SU-DHL-6 (cell line): ENCODE measurements at regions not wholly inside any gene's neighbourhood (a gene's known extent, or its start where the extent isn't known, plus 50 kb on each side); places are given as distances from the start of the nearest gene placed in this dataset.

ENCODE experiments used
- H2AFZ ChIP-seq: fragments of 200-600 bp; sonication (generic); 2 replicates; pipeline ENCODE4 v1.6.1; 2014; ENCODE audit warnings: low read depth, mild to moderate bottlenecking, moderate library complexity, mixed read lengths, antibody characterized with exemption, low read length; ENCODE audit not compliant: severe bottlenecking
- H3F3A ChIP-seq: fragments of 200-600 bp; shearing (Covaris generic); 2 replicates; pipeline ENCODE4 v1.6.0; 2016; ENCODE audit warnings: antibody characterized with exemption, mild to moderate bottlenecking; ENCODE audit not compliant: insufficient read depth
- H3K27ac ChIP-seq: fragments of 200-600 bp; sonication (generic); 2 replicates; pipeline ENCODE4 v1.5.1; 2016; ENCODE audit warnings: low read depth, mild to moderate bottlenecking, low read length, moderate library complexity, mixed read lengths
- H3K27me3 ChIP-seq: fragments of 200-600 bp; sonication (generic), shearing (Covaris generic); 2 replicates; pipeline ENCODE4 v1.6.0; 2014; ENCODE audit warnings: mild to moderate bottlenecking, low read length
- H3K36me3 ChIP-seq: fragments of 200-600 bp; sonication (generic); 2 replicates; pipeline ENCODE4 v1.6.1; 2014; ENCODE audit warnings: mild to moderate bottlenecking, low read length, mixed read lengths
- H3K4me2 ChIP-seq: fragments of 300-600, 200-600 bp; shearing (Covaris generic), sonication (generic); 2 replicates; pipeline ENCODE4 v1.6.0; 2014; ENCODE audit warnings: low read length, low read depth, mild to moderate bottlenecking; ENCODE audit not compliant: poor library complexity, severe bottlenecking
- H3K4me3 ChIP-seq: fragments of 200-600 bp; sonication (generic); 2 replicates; pipeline ENCODE4 v1.5.1; 2014; ENCODE audit warnings: antibody characterized with exemption, low read length, mild to moderate bottlenecking, mixed read lengths; ENCODE audit not compliant: insufficient read depth, poor library complexity, severe bottlenecking
- H3K79me2 ChIP-seq: fragments of 200-600 bp; sonication (generic); 2 replicates; pipeline ENCODE4 v1.6.1; 2014; ENCODE audit warnings: mild to moderate bottlenecking, low read length, moderate library complexity; ENCODE audit not compliant: insufficient read depth
- H3K9ac ChIP-seq: fragments of 200-600 bp; sonication (generic); 2 replicates; pipeline ENCODE4 v1.7.0; 2014; ENCODE audit warnings: mild to moderate bottlenecking, low read length
- H3K9me2 ChIP-seq: fragments of 200-600 bp; sonication (generic); replicated peaks from 2 replicates; pipeline ENCODE4 v1.6.1; 2014; ENCODE audit warnings: low read length; ENCODE audit not compliant: insufficient read depth
- H3K9me3 ChIP-seq: fragments of 200-600 bp; sonication (generic); 2 replicates; pipeline ENCODE4 v1.6.1; 2014; ENCODE audit warnings: low read length, mixed read lengths; ENCODE audit not compliant: insufficient read depth
- H4K20me1 ChIP-seq: fragments of 200-600 bp; sonication (generic); 2 replicates; pipeline ENCODE4 v1.6.1; 2014; ENCODE audit warnings: low read depth, mild to moderate bottlenecking, antibody characterized with exemption, low read length, moderate library complexity, mixed read lengths
- CTCF ChIP-seq: fragments of 200-600 bp; sonication (generic); IDR thresholded peaks from one replicate; pipeline ENCODE4 v1.5.1; 2017; ENCODE audit warnings: antibody characterized with exemption, mild to moderate bottlenecking, low read length, moderate library complexity; ENCODE audit not compliant: insufficient read depth, poor library complexity, severe bottlenecking
- EZH2phosphoT487 ChIP-seq: fragments of 200-600 bp; sonication (generic), shearing (Covaris generic); conservative IDR thresholded peaks from 2 replicates; pipeline ENCODE4 v1.6.1; 2018; ENCODE audit warnings: mild to moderate bottlenecking, antibody characterized with exemption, low read length, moderate library complexity, mixed read lengths

GRCh38 chr7:69149804-69150782, 448.2 kb upstream of the AUTS2 start:
- Histone ChIP-seq H3K27me3 (no peaks in the 10 kb centered on the region), H3K4me3 (no peak overlapping the region), H3K79me2 (no peaks in the 10 kb centered on the region), H3K36me3 (no peaks in the 10 kb centered on the region), H3K9me2 (no peaks in the 10 kb centered on the region), H3K4me2 (no peak overlapping the region), H3K27ac (no peak overlapping the region), H2AFZ (no peak overlapping the region), H3F3A (no peaks in the 10 kb centered on the region), H4K20me1 (no peaks in the 10 kb centered on the region), H3K9ac (no peak overlapping the region), H3K9me3 (no peaks in the 10 kb centered on the region)
- TF ChIP-seq CTCF: no peak
- no peak for TF ChIP-seq EZH2phosphoT487

GRCh38 chr7:69162326-69162725, 435.9 kb upstream of the AUTS2 start:
- no peaks in the 10 kb centered on the region for H3K9me3 ChIP-seq
- H3K4me2 ChIP-seq: no peak overlapping the region
- no peaks in the 10 kb centered on the region for H3K79me2 ChIP-seq
- no peak overlapping the region for H3K27ac ChIP-seq
- no peak overlapping the region for H3K9ac ChIP-seq
- no peaks in the 10 kb centered on the region for H3K9me2 ChIP-seq
- no peaks in the 10 kb centered on the region for H3K36me3 ChIP-seq
- no peak overlapping the region for H2AFZ ChIP-seq
- H3K27me3 ChIP-seq: no peaks in the 10 kb centered on the region
- H4K20me1 ChIP-seq: no peaks in the 10 kb centered on the region
- H3K4me3 ChIP-seq: no peak overlapping the region
- no peak for TF ChIP-seq CTCF
- H3F3A ChIP-seq: no peaks in the 10 kb centered on the region

- no peak overlapping the region for H3K27ac ChIP-seq
- no peak overlapping the region for H3K4me2 ChIP-seq
- H3K4me3 ChIP-seq: no peak overlapping the region
- H3K9me2 ChIP-seq: no peaks in the 10 kb centered on the region
- H3K79me2 ChIP-seq: no peaks in the 10 kb centered on the region
- no peaks in the 10 kb centered on the region for H3K9me3 ChIP-seq
- TF ChIP-seq CTCF (no peak), EZH2phosphoT487 (no peak)
- H2AFZ ChIP-seq: no peak overlapping the region
- H3K36me3 ChIP-seq: no peaks in the 10 kb centered on the region
- no peaks in the 10 kb centered on the region for H3F3A ChIP-seq
- no peaks in the 10 kb centered on the region for H4K20me1 ChIP-seq
- H3K27me3 ChIP-seq: no peaks in the 10 kb centered on the region
- no peak overlapping the region for H3K9ac ChIP-seq
Measured at GRCh38 chr7:69162931-69163670, 435.2 kb upstream of the AUTS2 start.
